ENCODE measurements at regions not wholly inside any gene's neighbourhood (a gene's known extent, or its start where the extent isn't known, plus 50 kb on each side); places are given as distances from the start of the nearest gene placed in this dataset.

DNA sequence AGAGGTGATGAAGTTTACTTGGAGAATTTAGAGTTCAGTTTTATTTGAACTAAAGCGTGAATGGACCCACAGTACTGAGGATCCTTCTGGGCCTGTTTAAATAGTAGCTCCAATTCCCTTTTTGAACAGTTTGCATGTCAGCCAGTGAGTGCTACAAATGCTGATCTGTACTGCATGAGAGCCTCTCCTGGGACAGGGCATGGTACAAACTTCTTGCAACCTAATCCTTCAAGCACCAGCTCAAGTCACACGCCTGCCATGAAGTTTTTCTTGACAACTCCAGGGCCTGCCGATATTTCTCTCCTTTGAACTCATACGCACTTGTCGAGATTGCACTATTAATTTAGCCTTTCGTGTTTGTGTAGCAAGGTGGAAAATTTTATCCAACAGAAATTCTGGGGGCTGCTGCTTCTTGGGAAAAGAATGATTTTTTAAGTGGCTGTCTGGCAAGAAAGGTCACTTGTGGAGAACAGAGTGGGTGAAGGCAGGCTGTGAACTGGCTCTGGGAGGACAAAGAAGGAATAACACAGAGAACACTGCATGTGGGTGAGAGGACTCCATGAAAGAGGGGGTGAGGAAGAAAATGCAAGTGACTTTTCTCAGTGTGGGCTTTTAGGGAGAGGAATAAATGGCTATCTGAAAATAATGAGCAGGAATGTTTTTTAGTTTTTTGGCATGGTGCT is 192.5 kb downstream of the NDFIP2 start:
- TF ChIP-seq, protein P1, sequence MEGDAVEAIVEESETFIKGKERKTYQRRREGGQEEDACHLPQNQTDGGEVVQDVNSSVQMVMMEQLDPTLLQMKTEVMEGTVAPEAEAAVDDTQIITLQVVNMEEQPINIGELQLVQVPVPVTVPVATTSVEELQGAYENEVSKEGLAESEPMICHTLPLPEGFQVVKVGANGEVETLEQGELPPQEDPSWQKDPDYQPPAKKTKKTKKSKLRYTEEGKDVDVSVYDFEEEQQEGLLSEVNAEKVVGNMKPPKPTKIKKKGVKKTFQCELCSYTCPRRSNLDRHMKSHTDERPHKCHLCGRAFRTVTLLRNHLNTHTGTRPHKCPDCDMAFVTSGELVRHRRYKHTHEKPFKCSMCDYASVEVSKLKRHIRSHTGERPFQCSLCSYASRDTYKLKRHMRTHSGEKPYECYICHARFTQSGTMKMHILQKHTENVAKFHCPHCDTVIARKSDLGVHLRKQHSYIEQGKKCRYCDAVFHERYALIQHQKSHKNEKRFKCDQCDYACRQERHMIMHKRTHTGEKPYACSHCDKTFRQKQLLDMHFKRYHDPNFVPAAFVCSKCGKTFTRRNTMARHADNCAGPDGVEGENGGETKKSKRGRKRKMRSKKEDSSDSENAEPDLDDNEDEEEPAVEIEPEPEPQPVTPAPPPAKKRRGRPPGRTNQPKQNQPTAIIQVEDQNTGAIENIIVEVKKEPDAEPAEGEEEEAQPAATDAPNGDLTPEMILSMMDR (IDR thresholded peaks at IDR 0.05; ENCODE audit: insufficient read depth, low read length, poor library complexity, severe bottlenecking), result no peak
- no peak for TF ChIP-seq EZH2phosphoT487 (conservative IDR thresholded peaks at IDR 0.05; ENCODE audit: low read length)

All from SU-DHL-6 (cell line).